ENCODE measurements at regions not wholly inside any gene's neighbourhood (a gene's known extent, or its start where the extent isn't known, plus 50 kb on each side); places are given as distances from the start of the nearest gene placed in this dataset.

GRCh38 chr1:191714845-191715244 is 443.4 kb upstream of the RGS18 start:
- H4K20me1 ChIP-seq (ENCODE audit: insufficient read depth, low read length), result no peaks in the 10 kb centered on the region
- ChIA-PET CTCF (ENCODE audit: low intra/inter-chr PET ratio, low total read pairs) (no interaction called here), POLR2A (no interaction called here)
- H3K4me2 ChIP-seq (ENCODE audit: low read depth, low read length), result no peak overlapping the region
- in situ Hi-C loops (cut with HindIII; ENCODE audit: extremely low pct_ligation_motif_present, low pct_unique_long_range_greater_than_20kb), result no loop called here
- H3K4me3 ChIP-seq (replicated peaks in 1 of 3; ENCODE audit: insufficient read depth in 1 of 3, low read depth in 2 of 3, low read length in 3 of 3), result no peak overlapping the region
- BruUV-seq (replicated peaks), result no TSS peak
- no peaks in the 10 kb centered on the region for H3K79me2 ChIP-seq (ENCODE audit: insufficient read depth, low read length)
- no peaks in the 10 kb centered on the region for H3K9me3 ChIP-seq (ENCODE audit: low read length)
- H2AFZ ChIP-seq (ENCODE audit: low read length), result no peak overlapping the region
- intact Hi-C loops (cut with micrococcal nuclease; ENCODE audit: unreplicated experiment), result no loop called here
- H3K4me1 ChIP-seq (ENCODE audit: insufficient read depth, low read length), result no peaks in the 10 kb centered on the region
- H3K27me3 ChIP-seq (ENCODE audit: control insufficient read depth in 1 of 2, insufficient read depth in 2 of 2, low read length in 2 of 2), result no peaks in the 10 kb centered on the region
- WGBS (ENCODE audit: low lambda C conversion rate), result 0% methylated on average over 2 of the region's 2 CpGs
- DNase-seq (ENCODE audit: low spot score), result no peak
- H3K9ac ChIP-seq (ENCODE audit: insufficient read depth, low read depth, low read length), result no peak overlapping the region
- no peak for TF ChIP-seq ZNF850 (CRISPR knock-in tag; conservative IDR thresholded peaks at IDR 0.05)
- TF ChIP-seq EHMT2 (IDR thresholded peaks at IDR 0.05; ENCODE audit: borderline replicate concordance, low read depth, low read length), result no peak
- TF ChIP-seq JDP2 (CRISPR knock-in tag; IDR thresholded peaks at IDR 0.05; ENCODE audit: borderline replicate concordance), result no peak
- no peak for TF ChIP-seq TEF (CRISPR knock-in tag; IDR thresholded peaks at IDR 0.05)
- no peak for TF ChIP-seq HNRNPL (IDR thresholded peaks at IDR 0.05; ENCODE audit: low read depth, low read length)
- no peak for TF ChIP-seq ZNF121 (CRISPR knock-in tag; IDR thresholded peaks at IDR 0.05)
- no peak for TF ChIP-seq ZFP36L1 (CRISPR knock-in tag; IDR thresholded peaks at IDR 0.05)
- TF ChIP-seq NCOA5 (CRISPR knock-in tag; IDR thresholded peaks at IDR 0.05), result no peak
- no peak for TF ChIP-seq KAT8 (CRISPR knock-in tag; IDR thresholded peaks at IDR 0.05)
- TF ChIP-seq ZNF547 (CRISPR knock-in tag; IDR thresholded peaks at IDR 0.05), result no peak
- no peak for TF ChIP-seq ZNF292 (CRISPR knock-in tag; IDR thresholded peaks at IDR 0.05; ENCODE audit: borderline replicate concordance, low read depth)
- TF ChIP-seq ZNF282 (IDR thresholded peaks at IDR 0.05; ENCODE audit: partially characterized antibody), result no peak
- TF ChIP-seq ZNF83 (CRISPR knock-in tag; IDR thresholded peaks at IDR 0.05; ENCODE audit: borderline replicate concordance), result no peak
- no peak for TF ChIP-seq ZSCAN5A (CRISPR knock-in tag; IDR thresholded peaks at IDR 0.05; ENCODE audit: borderline replicate concordance)
- TF ChIP-seq BRCA1 (CRISPR knock-in tag; IDR thresholded peaks at IDR 0.05), result no peak
- TF ChIP-seq CEBPB (IDR thresholded peaks at IDR 0.05; ENCODE audit: borderline replicate concordance, low read depth, low read length), result no peak
- TF ChIP-seq RXRB (CRISPR knock-in tag; IDR thresholded peaks at IDR 0.05; ENCODE audit: borderline replicate concordance), result no peak
- no peak for FAIRE-seq
- ATAC-seq, result no peak
- H3K36me3 ChIP-seq (replicated peaks in 1 of 2; ENCODE audit: control insufficient read depth in 1 of 2, insufficient read depth in 2 of 2, low read length in 2 of 2), result no peaks in the 10 kb centered on the region
- H3K27ac ChIP-seq (ENCODE audit: extremely low read length, insufficient read depth, low read length), result no peak overlapping the region

All from HepG2 (cell line).